Thyroid gland (tissue), 4 donors: ENCODE measurements at regions not wholly inside any gene's neighbourhood (a gene's known extent, or its start where the extent isn't known, plus 50 kb on each side); places are given as distances from the start of the nearest gene placed in this dataset.

Source experiments
- DNase-seq, 2 donors: peaks; one replicate each; pipeline ENCODE4 v3.0.0-alpha.2; 2019
- H3K27ac ChIP-seq, 3 donors: fragments of 200-600 bp; sonication (generic); 1 replicate in 2 of 3; 2 replicates in 1 of 3; pipeline ENCODE4 v1.5.1; 2016 to 2019; ENCODE audit warnings: mild to moderate bottlenecking in 1 of 3, moderate library complexity in 1 of 3
- H3K27me3 ChIP-seq: fragments of 200-600 bp; sonication (generic); one replicate; pipeline ENCODE4 v1.5.1; 2019
- H3K36me3 ChIP-seq, 2 donors: fragments of 200-600 bp; sonication (generic); one replicate each; pipeline ENCODE4 v1.5.1; 2016 to 2019
- H3K4me1 ChIP-seq, 2 donors: fragments of 200-600 bp; sonication (generic); one replicate each; pipeline ENCODE4 v1.5.1; 2017 to 2019
- H3K4me3 ChIP-seq, 3 donors: fragments of 200-600 bp; sonication (generic); replicated peaks in 1 of 3; 1 replicate in 2 of 3; 2 replicates in 1 of 3; pipeline ENCODE4 v1.5.1; 2016; ENCODE audit warnings: mild to moderate bottlenecking in 1 of 3
- H3K9me3 ChIP-seq: fragments of 200-600 bp; sonication (generic); one replicate; pipeline ENCODE4 v1.5.1; 2017
- POLR2A ChIP-seq, 2 donors: fragments of 450-650 bp; IDR thresholded peaks; one replicate each; pipeline ENCODE4 v1.6.1; 2017; ENCODE audit warnings: antibody characterized with exemption in 2 of 2, mild to moderate bottlenecking in 2 of 2, moderate library complexity in 1 of 2
- WGBS, 2 donors: methylation state at CpG; one replicate each; pipeline ENCODE4 v1.1.5; 2017; 5-methylcytosine and 5-hydroxymethylcytosine counted together
- intact Hi-C: fragments of 100-400 bp; cut with DNase I; formaldehyde crosslinking; loops from one replicate; pipeline ENCODE4 v1.15.1; 2023
- TF ChIP-seq, protein P1 (sequence below), 6 experiments: fragments of 200-600 bp in 3 of 6; fragments of 450-650 bp in 3 of 6; sonication (generic) in 3 of 6; IDR thresholded peaks; one replicate each; pipeline ENCODE4 v1.5.1; 2016 to 2019; ENCODE audit warnings: antibody characterized with exemption in 6 of 6, mild to moderate bottlenecking in 2 of 6, inconsistent platforms in 1 of 6, moderate library complexity in 1 of 6

DNA sequence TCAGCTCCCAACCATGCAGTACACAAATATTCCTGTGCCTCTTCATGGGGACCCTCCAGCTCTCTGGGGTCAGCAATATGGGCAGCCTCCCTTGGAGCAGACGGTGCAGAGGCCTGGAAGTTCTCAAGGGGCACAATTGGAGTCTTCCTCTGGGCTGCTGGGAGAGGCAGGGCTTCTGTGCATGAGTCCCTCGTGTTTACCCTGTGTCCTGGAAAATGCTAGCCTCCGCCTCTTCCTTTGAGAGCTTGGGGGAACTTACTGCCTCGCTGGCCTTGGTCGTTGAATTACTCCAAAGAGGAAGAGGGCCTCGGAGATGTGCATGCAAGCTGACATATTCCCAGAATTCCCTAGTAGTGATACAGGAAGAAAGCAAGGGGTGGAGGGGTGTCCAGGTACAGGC, 284.4 kb upstream of the IGF1R start:
- intact Hi-C loops: no loop called here
- TF ChIP-seq POLR2A (IDR thresholded peaks at IDR 0.05): no peak
- TF ChIP-seq, protein P1, sequence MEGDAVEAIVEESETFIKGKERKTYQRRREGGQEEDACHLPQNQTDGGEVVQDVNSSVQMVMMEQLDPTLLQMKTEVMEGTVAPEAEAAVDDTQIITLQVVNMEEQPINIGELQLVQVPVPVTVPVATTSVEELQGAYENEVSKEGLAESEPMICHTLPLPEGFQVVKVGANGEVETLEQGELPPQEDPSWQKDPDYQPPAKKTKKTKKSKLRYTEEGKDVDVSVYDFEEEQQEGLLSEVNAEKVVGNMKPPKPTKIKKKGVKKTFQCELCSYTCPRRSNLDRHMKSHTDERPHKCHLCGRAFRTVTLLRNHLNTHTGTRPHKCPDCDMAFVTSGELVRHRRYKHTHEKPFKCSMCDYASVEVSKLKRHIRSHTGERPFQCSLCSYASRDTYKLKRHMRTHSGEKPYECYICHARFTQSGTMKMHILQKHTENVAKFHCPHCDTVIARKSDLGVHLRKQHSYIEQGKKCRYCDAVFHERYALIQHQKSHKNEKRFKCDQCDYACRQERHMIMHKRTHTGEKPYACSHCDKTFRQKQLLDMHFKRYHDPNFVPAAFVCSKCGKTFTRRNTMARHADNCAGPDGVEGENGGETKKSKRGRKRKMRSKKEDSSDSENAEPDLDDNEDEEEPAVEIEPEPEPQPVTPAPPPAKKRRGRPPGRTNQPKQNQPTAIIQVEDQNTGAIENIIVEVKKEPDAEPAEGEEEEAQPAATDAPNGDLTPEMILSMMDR (IDR thresholded peaks at IDR 0.05): no peak
- WGBS, 2 donors: 37 to 57% methylated on average over 5 to 6 of the region's 6 CpGs
- Histone ChIP-seq H3K27me3 (no peaks in the 10 kb centered on the region), H3K36me3 (no peaks in the 10 kb centered on the region), H3K4me1 (no peaks in the 10 kb centered on the region), H3K9me3 (no peaks in the 10 kb centered on the region), H3K27ac (no peak overlapping the region), H3K4me3 (no peak overlapping the region)
- no peak for DNase-seq

DNA sequence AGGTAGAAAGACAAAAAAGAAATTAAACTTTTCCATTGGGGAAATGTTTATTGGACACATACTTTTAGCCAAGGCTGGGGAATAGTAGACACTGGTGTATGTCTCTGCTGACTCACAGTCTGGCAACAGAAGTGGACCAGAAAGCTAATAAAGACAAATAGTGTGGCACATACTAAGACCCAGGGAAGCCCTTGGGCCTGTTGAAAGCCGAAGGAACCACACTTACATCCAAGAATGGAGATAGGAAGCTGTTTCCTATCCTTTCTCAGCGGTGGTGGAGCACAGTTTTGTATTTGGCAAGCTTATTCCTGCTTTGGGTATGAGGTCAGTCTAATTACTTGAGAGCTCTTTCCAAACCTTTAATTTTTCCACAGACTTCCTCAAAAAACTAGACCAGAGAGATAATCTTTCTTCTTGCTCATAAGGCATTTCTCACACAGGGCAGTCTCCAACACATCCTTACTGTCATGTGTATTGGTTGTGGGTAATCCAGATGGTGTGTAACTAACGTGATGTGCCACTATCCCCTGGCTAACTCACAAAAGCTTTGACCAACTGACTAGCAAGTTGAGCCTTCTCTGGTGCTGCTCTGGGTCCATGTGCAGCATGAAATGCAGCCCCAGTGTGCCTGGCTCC, 279.1 kb upstream of the IGF1R start:
- Histone ChIP-seq H3K9me3 (no peaks in the 10 kb centered on the region), H3K27ac (no peak overlapping the region), H3K4me3 (no peak overlapping the region), H3K4me1 (no peaks in the 10 kb centered on the region), H3K36me3 (no peaks in the 10 kb centered on the region), H3K27me3 (no peaks in the 10 kb centered on the region)
- WGBS, 2 donors: 52 to 66% methylated on average over 3 of the region's 3 CpGs
- intact Hi-C loops: no loop called here
- no peak for TF ChIP-seq POLR2A (IDR thresholded peaks at IDR 0.05)
- TF ChIP-seq, protein P1 (IDR thresholded peaks at IDR 0.05): no peak
- no peak for DNase-seq

DNA sequence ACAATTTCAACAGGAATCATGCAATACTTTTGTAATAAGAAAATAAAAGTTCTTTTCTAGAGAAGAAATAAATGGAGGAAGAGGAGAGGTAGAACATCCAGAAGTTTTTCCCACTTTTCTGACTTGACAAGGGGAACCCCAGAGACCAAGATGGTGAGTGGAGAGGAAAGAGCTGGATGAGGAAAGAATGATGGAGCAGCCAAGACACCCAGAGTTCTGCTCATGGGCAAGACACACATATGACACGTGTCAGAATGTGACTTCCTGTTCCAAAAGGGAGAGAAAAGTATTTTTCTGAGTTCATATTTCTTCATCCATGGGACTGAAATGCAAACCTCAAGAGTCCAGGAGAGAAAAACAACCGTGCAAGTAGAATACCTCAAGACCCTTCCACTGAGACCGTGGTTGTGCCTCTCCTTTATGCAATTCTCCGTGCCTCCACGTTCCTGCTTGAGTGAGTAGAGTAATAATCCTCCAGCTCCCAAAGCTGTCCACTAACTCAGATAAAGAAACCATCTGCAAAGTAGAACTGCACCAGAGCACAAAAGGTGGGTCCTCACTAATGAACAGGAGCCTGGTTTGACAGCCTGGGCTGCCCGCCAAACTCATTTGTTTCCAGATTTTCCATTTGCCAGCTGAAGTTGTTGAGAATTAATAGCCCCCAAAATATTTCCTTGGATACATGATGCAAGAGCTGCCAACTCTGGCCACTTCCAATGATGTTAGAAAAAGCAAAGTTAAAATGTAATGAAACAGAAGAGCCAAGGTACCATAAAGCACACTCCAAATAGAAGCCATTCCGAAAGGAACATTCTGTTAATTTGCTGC, 272.6 kb upstream of the IGF1R start:
- Histone ChIP-seq H3K27ac (no peak overlapping the region), H3K4me3 (no peak overlapping the region), H3K9me3 (no peaks in the 10 kb centered on the region), H3K36me3 (no peaks in the 10 kb centered on the region), H3K4me1 (no peaks in the 10 kb centered on the region), H3K27me3 (no peaks in the 10 kb centered on the region)
- WGBS, 2 donors: 70 to 81% methylated on average over 7 of the region's 7 CpGs
- TF ChIP-seq, protein P1 (IDR thresholded peaks at IDR 0.05): no peak
- TF ChIP-seq POLR2A (IDR thresholded peaks at IDR 0.05): no peak
- intact Hi-C loops: no loop called here
- no peak for DNase-seq

DNA sequence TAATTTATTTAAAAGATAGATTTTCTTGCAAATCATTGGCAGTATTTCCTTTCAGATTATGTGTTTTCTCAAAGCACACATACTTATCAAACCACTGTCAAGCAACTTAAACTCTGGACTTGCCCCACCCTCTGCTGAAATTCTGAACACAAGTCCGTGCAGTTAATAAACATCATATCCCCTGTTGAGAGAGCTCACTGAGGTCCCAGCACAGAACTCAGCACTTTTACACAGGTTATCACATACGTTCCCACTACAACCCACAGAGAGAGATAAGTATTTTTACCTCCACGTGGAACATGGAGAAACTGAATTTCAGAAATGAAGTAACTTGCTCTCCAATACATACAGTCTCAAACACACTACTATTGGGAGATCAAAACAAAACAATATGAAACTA, 267.6 kb upstream of the IGF1R start:
- Histone ChIP-seq H3K27me3 (no peaks in the 10 kb centered on the region), H3K36me3 (no peaks in the 10 kb centered on the region), H3K9me3 (no peaks in the 10 kb centered on the region), H3K4me3 (no peak overlapping the region), H3K4me1 (no peaks in the 10 kb centered on the region), H3K27ac (no peak overlapping the region)
- no peak for DNase-seq
- intact Hi-C loops: no loop called here
- TF ChIP-seq, protein P1 (IDR thresholded peaks at IDR 0.05): no peak
- TF ChIP-seq POLR2A (IDR thresholded peaks at IDR 0.05): no peak
- 88 to 89% methylated on average over 3 of the region's 3 CpGs for WGBS, 2 donors

DNA sequence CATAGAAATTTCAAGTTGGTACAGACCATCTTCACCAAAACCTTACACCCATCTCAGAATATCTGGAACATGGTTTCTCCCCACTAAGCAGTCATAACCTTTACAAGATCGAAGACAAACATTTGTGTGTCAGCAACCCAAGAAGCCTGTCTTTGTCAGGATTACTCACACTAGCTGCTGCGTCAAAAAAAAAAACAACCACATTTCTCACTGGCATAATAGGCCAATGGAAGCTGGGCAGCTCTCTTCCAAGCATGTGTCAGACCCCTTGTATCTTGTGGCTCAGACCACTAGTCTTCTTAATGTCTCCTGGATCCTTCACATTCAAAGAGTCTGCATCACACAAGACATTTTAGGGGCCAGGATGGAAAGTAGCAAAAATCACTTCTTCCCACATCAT, 266.9 kb upstream of the IGF1R start:
- no peak overlapping the region for H3K27ac ChIP-seq
- no peaks in the 10 kb centered on the region for H3K36me3 ChIP-seq
- DNase-seq: no peak
- H3K9me3 ChIP-seq: no peaks in the 10 kb centered on the region
- intact Hi-C loops: no loop called here
- no peak overlapping the region for H3K4me3 ChIP-seq
- no peaks in the 10 kb centered on the region for H3K27me3 ChIP-seq
- TF ChIP-seq, protein P1 (IDR thresholded peaks at IDR 0.05): no peak
- no peak for TF ChIP-seq POLR2A (IDR thresholded peaks at IDR 0.05)
- no peaks in the 10 kb centered on the region for H3K4me1 ChIP-seq
- WGBS, 2 donors: 90 to 91% methylated on average over 2 of the region's 2 CpGs
